ENCODE measurements at regions not wholly inside any gene's neighbourhood (a gene's known extent, or its start where the extent isn't known, plus 50 kb on each side); places are given as distances from the start of the nearest gene placed in this dataset.

- no peak for TF ChIP-seq CTCF (IDR thresholded peaks at IDR 0.05; ENCODE audit: low read depth, low read length)
- TF ChIP-seq POLR2A (IDR thresholded peaks at IDR 0.05; ENCODE audit: extremely low read depth, insufficient read length) = no peak
- no peak for TF ChIP-seq MAX (IDR thresholded peaks at IDR 0.05; ENCODE audit: low read depth, low read length)
- TF ChIP-seq MYC (IDR thresholded peaks at IDR 0.05; ENCODE audit: low read depth, low read length) = no peak
These were observed 471.6 kb downstream of the SH2D4B start for GRCh38 chr10:81009296-81009695.
